Ascending aorta (tissue), 2 donors: ENCODE measurements at regions not wholly inside any gene's neighbourhood (a gene's known extent, or its start where the extent isn't known, plus 50 kb on each side); places are given as distances from the start of the nearest gene placed in this dataset.

Experiments
- DNase-seq, 2 donors: peaks; one replicate each; pipeline ENCODE4 v3.0.0-alpha.2; 2019; ENCODE audit warnings: low spot score in 2 of 2
- H3K27ac ChIP-seq, 2 donors: fragments of 200-600 bp; sonication (generic); one replicate each; pipeline ENCODE4 v1.5.1; 2016 to 2017; ENCODE audit warnings: mild to moderate bottlenecking in 1 of 2
- H3K27me3 ChIP-seq: fragments of 200-600 bp; sonication (generic); one replicate; pipeline ENCODE4 v1.5.1; 2017
- H3K36me3 ChIP-seq, 2 donors: fragments of 200-600 bp; sonication (generic); one replicate each; pipeline ENCODE4 v1.5.1; 2016
- H3K4me1 ChIP-seq, 2 donors: fragments of 200-600 bp; sonication (generic); one replicate each; pipeline ENCODE4 v1.5.1; 2016 to 2017; ENCODE audit warnings: mild to moderate bottlenecking in 1 of 2
- H3K4me3 ChIP-seq, 2 donors: fragments of 200-600 bp; sonication (generic); one replicate each; pipeline ENCODE4 v1.5.1; 2016 to 2017; ENCODE audit warnings: mild to moderate bottlenecking in 1 of 2
- H3K9me3 ChIP-seq, 2 donors: fragments of 200-600 bp; sonication (generic); one replicate each; pipeline ENCODE4 v1.5.1; 2016
- intact Hi-C: fragments of 100-400 bp; cut with DNase I; formaldehyde crosslinking; loops from one replicate; pipeline ENCODE4 v1.15.1; 2023
- TF ChIP-seq, protein P1 (sequence below), 3 experiments: fragments of 200-600 bp in 2 of 3; fragments of 450-650 bp in 1 of 3; sonication (generic) in 2 of 3; IDR thresholded peaks; one replicate each; pipeline ENCODE4 v1.5.1; 2016 to 2019; ENCODE audit warnings: antibody characterized with exemption in 3 of 3, mild to moderate bottlenecking in 1 of 3, moderate library complexity in 1 of 3

DNA sequence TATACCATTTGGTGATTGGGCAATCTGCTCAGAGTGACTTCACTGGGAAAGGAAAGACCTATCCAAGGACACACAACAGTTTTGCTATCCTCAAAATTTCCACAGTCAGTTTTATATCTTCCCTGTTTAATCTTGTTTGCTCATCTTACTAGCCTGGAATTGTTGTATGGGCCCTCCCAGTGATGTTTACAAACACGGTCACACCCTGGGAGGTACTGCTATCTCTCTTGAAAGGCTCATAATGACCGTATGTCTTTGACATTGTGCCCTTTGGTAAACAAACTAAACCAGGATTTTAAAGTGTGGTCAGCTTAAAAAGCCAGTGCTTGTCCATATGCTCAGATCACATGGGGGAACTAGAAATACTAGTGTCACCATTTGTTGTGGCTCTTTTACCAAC is 277.0 kb downstream of the CDH2 start:
- no peak overlapping the region for H3K4me3 ChIP-seq
- H3K27ac ChIP-seq = no peak overlapping the region
- intact Hi-C loops = no loop called here
- H3K36me3 ChIP-seq = no peaks in the 10 kb centered on the region
- TF ChIP-seq, protein P1, sequence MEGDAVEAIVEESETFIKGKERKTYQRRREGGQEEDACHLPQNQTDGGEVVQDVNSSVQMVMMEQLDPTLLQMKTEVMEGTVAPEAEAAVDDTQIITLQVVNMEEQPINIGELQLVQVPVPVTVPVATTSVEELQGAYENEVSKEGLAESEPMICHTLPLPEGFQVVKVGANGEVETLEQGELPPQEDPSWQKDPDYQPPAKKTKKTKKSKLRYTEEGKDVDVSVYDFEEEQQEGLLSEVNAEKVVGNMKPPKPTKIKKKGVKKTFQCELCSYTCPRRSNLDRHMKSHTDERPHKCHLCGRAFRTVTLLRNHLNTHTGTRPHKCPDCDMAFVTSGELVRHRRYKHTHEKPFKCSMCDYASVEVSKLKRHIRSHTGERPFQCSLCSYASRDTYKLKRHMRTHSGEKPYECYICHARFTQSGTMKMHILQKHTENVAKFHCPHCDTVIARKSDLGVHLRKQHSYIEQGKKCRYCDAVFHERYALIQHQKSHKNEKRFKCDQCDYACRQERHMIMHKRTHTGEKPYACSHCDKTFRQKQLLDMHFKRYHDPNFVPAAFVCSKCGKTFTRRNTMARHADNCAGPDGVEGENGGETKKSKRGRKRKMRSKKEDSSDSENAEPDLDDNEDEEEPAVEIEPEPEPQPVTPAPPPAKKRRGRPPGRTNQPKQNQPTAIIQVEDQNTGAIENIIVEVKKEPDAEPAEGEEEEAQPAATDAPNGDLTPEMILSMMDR (IDR thresholded peaks at IDR 0.05) = no peak
- no peaks in the 10 kb centered on the region for H3K27me3 ChIP-seq
- H3K4me1 ChIP-seq = peaks cover 0 to 2% of the 10 kb centered on the region in 2 donors
- DNase-seq = no peak
- H3K9me3 ChIP-seq = no peaks in the 10 kb centered on the region

DNA sequence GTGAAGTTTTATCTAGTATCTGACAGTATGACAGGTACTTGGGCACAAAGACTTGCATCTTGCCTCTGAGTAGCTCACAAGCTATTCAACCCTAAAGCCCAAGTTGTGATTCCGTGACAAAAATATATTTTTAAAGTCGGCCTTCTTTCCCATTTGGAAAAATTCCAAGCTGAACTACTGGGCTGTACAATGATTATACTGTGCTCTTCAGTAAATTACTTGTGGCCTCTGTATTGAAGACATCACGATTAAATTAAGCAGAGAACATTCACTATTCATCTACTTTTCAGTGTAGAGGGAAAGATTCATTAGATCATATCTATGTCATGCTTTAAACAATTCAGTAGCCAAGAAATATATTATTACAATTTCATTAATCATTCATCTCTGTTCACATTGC is 282.2 kb downstream of the CDH2 start:
- Histone ChIP-seq H3K27me3 (no peaks in the 10 kb centered on the region), H3K9me3 (no peaks in the 10 kb centered on the region), H3K36me3 (no peaks in the 10 kb centered on the region), H3K4me3 (no peak overlapping the region), H3K4me1 (peaks cover 0 to 2% of the 10 kb centered on the region in 2 donors), H3K27ac (no peak overlapping the region)
- TF ChIP-seq, protein P1 (IDR thresholded peaks at IDR 0.05) = no peak
- DNase-seq = no peak
- intact Hi-C loops = no loop called here

DNA sequence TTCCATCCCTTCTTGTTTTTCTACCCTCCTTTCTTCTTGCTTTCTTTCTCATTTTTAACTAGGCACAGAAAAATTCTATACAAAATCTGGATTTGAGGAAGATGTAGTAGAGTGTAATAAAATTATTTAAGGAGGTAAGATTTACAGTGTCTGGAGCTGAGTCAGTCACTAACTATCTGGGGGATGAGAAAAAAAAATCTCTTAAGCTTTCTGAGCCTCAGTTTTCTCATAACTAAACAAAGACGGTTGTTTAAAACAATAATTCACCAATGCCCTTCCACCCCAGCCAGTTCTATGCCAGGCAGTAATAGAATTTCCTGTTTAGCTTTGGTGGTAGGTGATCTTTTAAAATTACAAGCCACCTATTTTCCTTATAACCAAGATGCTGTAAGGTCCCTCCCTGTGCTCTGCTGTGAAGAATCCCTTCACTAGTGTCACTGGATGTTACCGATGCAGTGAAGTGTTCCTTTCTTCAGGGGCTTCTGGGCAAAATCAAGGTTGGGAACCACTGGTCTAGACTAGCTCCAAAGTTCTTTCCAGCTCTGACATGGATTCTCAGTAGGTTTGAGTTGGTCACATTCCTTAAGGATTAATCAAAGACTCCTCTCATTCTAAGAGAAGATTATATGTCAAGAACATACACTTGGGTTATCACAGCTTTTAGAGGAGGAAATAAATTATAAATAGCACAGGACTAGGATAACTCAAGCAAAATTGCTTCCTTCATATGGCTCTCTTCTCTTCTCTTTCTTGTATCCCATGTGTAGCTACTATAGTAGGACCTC is 289.0 kb downstream of the CDH2 start:
- Histone ChIP-seq H3K27ac (no peak overlapping the region), H3K9me3 (no peaks in the 10 kb centered on the region), H3K4me3 (no peak overlapping the region), H3K27me3 (no peaks in the 10 kb centered on the region), H3K4me1 (no peaks in the 10 kb centered on the region), H3K36me3 (no peaks in the 10 kb centered on the region)
- DNase-seq = no peak
- TF ChIP-seq, protein P1 (IDR thresholded peaks at IDR 0.05) = no peak
- intact Hi-C loops = no loop called here

DNA sequence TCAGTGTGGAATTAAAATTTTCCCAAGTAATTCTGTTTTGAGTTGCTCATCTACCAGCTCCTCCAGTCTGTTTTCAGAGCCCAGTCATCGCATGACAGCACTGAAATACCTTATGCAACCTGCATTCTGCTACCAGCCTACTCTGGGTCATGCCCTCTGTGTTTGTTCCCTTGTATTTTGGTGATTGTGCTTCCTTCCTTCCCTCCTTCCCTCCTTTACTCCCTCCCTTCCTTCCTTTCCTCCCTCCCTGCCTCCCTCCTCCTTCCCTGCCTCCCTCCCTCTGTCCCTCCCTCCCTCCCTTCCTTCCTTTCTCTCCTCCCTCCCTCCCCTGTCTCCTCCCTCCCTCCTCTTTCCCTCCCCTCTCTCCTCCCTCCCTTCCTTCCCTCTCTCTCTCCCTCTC is 289.6 kb downstream of the CDH2 start:
- DNase-seq = no peak
- TF ChIP-seq, protein P1 (IDR thresholded peaks at IDR 0.05) = no peak
- intact Hi-C loops = no loop called here
- Histone ChIP-seq H3K27ac (no peak overlapping the region), H3K36me3 (no peaks in the 10 kb centered on the region), H3K4me1 (no peaks in the 10 kb centered on the region), H3K9me3 (no peaks in the 10 kb centered on the region), H3K27me3 (no peaks in the 10 kb centered on the region), H3K4me3 (no peak overlapping the region)

DNA sequence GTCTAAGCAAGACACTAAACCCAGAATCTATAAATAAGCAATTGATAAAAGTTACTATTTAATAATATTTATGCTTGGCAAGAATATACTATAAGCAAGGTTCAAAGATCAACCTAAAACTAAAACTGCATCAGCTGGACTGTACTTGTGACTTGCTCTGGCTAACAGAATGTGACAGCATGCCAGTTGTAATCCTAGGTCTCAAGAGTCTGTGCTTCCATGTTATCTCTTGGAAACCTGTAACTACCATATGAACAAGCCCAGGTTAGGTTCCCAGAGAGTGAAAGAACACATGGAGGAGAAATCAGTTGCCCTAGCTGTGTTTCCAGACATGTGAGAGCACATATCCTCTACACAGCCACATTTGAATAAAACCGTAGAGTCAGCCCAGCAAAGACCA is 297.4 kb downstream of the CDH2 start:
- no peak for DNase-seq
- H3K36me3 ChIP-seq = no peaks in the 10 kb centered on the region
- intact Hi-C loops = no loop called here

More for the DNA sequence above, 297.4 kb downstream of the CDH2 start:
- no peak overlapping the region for H3K27ac ChIP-seq
- no peaks in the 10 kb centered on the region for H3K27me3 ChIP-seq
- H3K4me3 ChIP-seq = no peak overlapping the region
- no peaks in the 10 kb centered on the region for H3K4me1 ChIP-seq
- no peaks in the 10 kb centered on the region for H3K9me3 ChIP-seq
- TF ChIP-seq, protein P1 (IDR thresholded peaks at IDR 0.05) = no peak
